ENCODE measurements at regions not wholly inside any gene's neighbourhood (a gene's known extent, or its start where the extent isn't known, plus 50 kb on each side); places are given as distances from the start of the nearest gene placed in this dataset.

GRCh38 chr15:92333709-92334108, 60.0 kb upstream of the ST8SIA2 start:
- intact Hi-C loops (cut with DNase I): no loop called here
- no peak for DNase-seq
- TF ChIP-seq CTCF (IDR thresholded peaks at IDR 0.05) (no peak), POLR2A (IDR thresholded peaks at IDR 0.05) (no peak)

GRCh38 chr15:92336419-92336987, 57.2 kb upstream of the ST8SIA2 start:
- 54 to 79% (median 73%) methylated on average over 1 to 2 of the region's 2 CpGs for WGBS, 4 donors
- no peaks in the 10 kb centered on the region for H3K27me3 ChIP-seq
- no peak for TF ChIP-seq POLR2A (IDR thresholded peaks at IDR 0.05)
- no peak for TF ChIP-seq CTCF (IDR thresholded peaks at IDR 0.05)
- H3K9me3 ChIP-seq (replicated peaks in 1 of 3): no peaks in the 10 kb centered on the region
- H3K4me1 ChIP-seq (replicated peaks in 1 of 2): no peaks in the 10 kb centered on the region
- no peaks in the 10 kb centered on the region for H3K36me3 ChIP-seq (replicated peaks in 1 of 2)
- no peak overlapping the region for H3K4me3 ChIP-seq
- DNase-seq: peak in 2 of 7 donors; percentile 14 to 22
- H3K27ac ChIP-seq: no peak overlapping the region
- intact Hi-C loops (cut with DNase I): no loop called here

More at GRCh38 chr15:92333709-92334108, 60.0 kb upstream of the ST8SIA2 start:
- H3K4me3 ChIP-seq: no peak overlapping the region
- no peaks in the 10 kb centered on the region for H3K9me3 ChIP-seq (replicated peaks in 1 of 3)
- no peaks in the 10 kb centered on the region for H3K4me1 ChIP-seq (replicated peaks in 1 of 2)
- no peak overlapping the region for H3K27ac ChIP-seq
- WGBS, 4 donors: 50 to 98% (median 90%) methylated on average over 2 of the region's 2 CpGs
- H3K36me3 ChIP-seq (replicated peaks in 1 of 2): no peaks in the 10 kb centered on the region
- H3K27me3 ChIP-seq: no peaks in the 10 kb centered on the region

GRCh38 chr15:92339361-92339760, 54.3 kb upstream of the ST8SIA2 start:
- intact Hi-C loops (cut with DNase I): no loop called here
- H3K36me3 ChIP-seq (replicated peaks in 1 of 2): no peaks in the 10 kb centered on the region
- DNase-seq: no peak
- H3K27me3 ChIP-seq: peaks cover 7% of the 10 kb centered on the region
- H3K27ac ChIP-seq: no peak overlapping the region
- 82 to 90% (median 85%) methylated on average over 3 of the region's 3 CpGs for WGBS, 4 donors
- H3K9me3 ChIP-seq (replicated peaks in 1 of 3): no peaks in the 10 kb centered on the region
- no peak overlapping the region for H3K4me3 ChIP-seq
- TF ChIP-seq CTCF (IDR thresholded peaks at IDR 0.05) (no peak), POLR2A (IDR thresholded peaks at IDR 0.05) (no peak)
- no peaks in the 10 kb centered on the region for H3K4me1 ChIP-seq (replicated peaks in 1 of 2)

Measured in adrenal gland (tissue), 9 donors.